Progenitor cell of endocrine pancreas (in vitro differentiated cells): ENCODE measurements at regions not wholly inside any gene's neighbourhood (a gene's known extent, or its start where the extent isn't known, plus 50 kb on each side); places are given as distances from the start of the nearest gene placed in this dataset.

ENCODE experiments used
- DNase-seq: peaks from one replicate; pipeline ENCODE4 v3.0.0; 2021; ENCODE audit warnings: low spot score; ENCODE audit not compliant: unreplicated experiment
- H3K27ac Mint-ChIP-seq: 2 replicates; pipeline ENCODE4 v1.8.0; 2021; ENCODE audit warnings: mild to moderate bottlenecking, moderate library complexity, mixed read lengths
- H3K27me3 Mint-ChIP-seq: 2 replicates; pipeline ENCODE4 v1.8.0; 2021; ENCODE audit warnings: mixed read lengths
- H3K36me3 Mint-ChIP-seq: 2 replicates; pipeline ENCODE4 v1.8.0; 2022; ENCODE audit warnings: mixed read lengths; ENCODE audit not compliant: insufficient read depth
- H3K4me1 Mint-ChIP-seq: 2 replicates; pipeline ENCODE4 v1.8.0; 2021; ENCODE audit warnings: low read depth, mixed read lengths
- H3K4me3 Mint-ChIP-seq: 2 replicates; pipeline ENCODE4 v1.8.0; 2021; ENCODE audit warnings: low read depth, mild to moderate bottlenecking, moderate library complexity, mixed read lengths
- H3K9me3 Mint-ChIP-seq: 2 replicates; pipeline ENCODE4 v1.8.0; 2021; ENCODE audit warnings: low read depth, mixed read lengths
- CTCF ChIP-seq: fragments of 200-600 bp; sonication (generic); IDR thresholded peaks from one replicate; pipeline ENCODE4 v1.5.0; 2021; ENCODE audit warnings: antibody characterized with exemption, mild to moderate bottlenecking; ENCODE audit not compliant: unreplicated experiment

- TF ChIP-seq CTCF: no peak
- Mint-ChIP-seq H3K4me3 (peak overlapping the region; percentile 73), H3K9me3 (no peaks in the 10 kb centered on the region), H3K27ac (peak overlapping the region; percentile 99), H3K27me3 (no peaks in the 10 kb centered on the region), H3K36me3 (no peaks in the 10 kb centered on the region), H3K4me1 (peaks cover 64% of the 10 kb centered on the region)
- DNase-seq: no peak
Observed at GRCh38 chr15:38071211-38071972, 137.0 kb downstream of the TMCO5A start.

GRCh38 chr15:38072007-38072347 is 137.5 kb downstream of the TMCO5A start:
- no peak for TF ChIP-seq CTCF
- H3K27ac Mint-ChIP-seq: peak overlapping the region; percentile 99
- H3K9me3 Mint-ChIP-seq: no peaks in the 10 kb centered on the region
- H3K4me3 Mint-ChIP-seq: peak overlapping the region; percentile 73
- no peaks in the 10 kb centered on the region for H3K36me3 Mint-ChIP-seq
- H3K27me3 Mint-ChIP-seq: no peaks in the 10 kb centered on the region
- no peak for DNase-seq
- peaks cover 63% of the 10 kb centered on the region for H3K4me1 Mint-ChIP-seq

- Mint-ChIP-seq H3K27me3 (peaks cover 2% of the 10 kb centered on the region), H3K36me3 (no peaks in the 10 kb centered on the region), H3K9me3 (no peaks in the 10 kb centered on the region), H3K27ac (peak overlapping the region; percentile 99), H3K4me3 (peak overlapping the region; percentile 73), H3K4me1 (peaks cover 60% of the 10 kb centered on the region)
- no peak for TF ChIP-seq CTCF
- peak; percentile 56 for DNase-seq
Observed at GRCh38 chr15:38072348-38073177, 138.1 kb downstream of the TMCO5A start.

- peak overlapping the region; percentile 73 for H3K4me3 Mint-ChIP-seq
- H3K27me3 Mint-ChIP-seq: peaks cover 2% of the 10 kb centered on the region
- H3K27ac Mint-ChIP-seq: peak overlapping the region; percentile 99
- TF ChIP-seq CTCF: no peak
- H3K36me3 Mint-ChIP-seq: no peaks in the 10 kb centered on the region
- H3K9me3 Mint-ChIP-seq: no peaks in the 10 kb centered on the region
- H3K4me1 Mint-ChIP-seq: peaks cover 54% of the 10 kb centered on the region
- no peak for DNase-seq
Observed at GRCh38 chr15:38073178-38073946, 138.9 kb downstream of the TMCO5A start.

- H3K4me3 Mint-ChIP-seq: no peak overlapping the region
- H3K27me3 Mint-ChIP-seq: peaks cover 2% of the 10 kb centered on the region
- no peak for DNase-seq
- H3K27ac Mint-ChIP-seq: peak overlapping the region; percentile 80
- no peak for TF ChIP-seq CTCF
- no peaks in the 10 kb centered on the region for H3K9me3 Mint-ChIP-seq
- H3K36me3 Mint-ChIP-seq: no peaks in the 10 kb centered on the region
- peaks cover 48% of the 10 kb centered on the region for H3K4me1 Mint-ChIP-seq
Observed at GRCh38 chr15:38074029-38074428, 139.6 kb downstream of the TMCO5A start.
